AML-193 (cell line): ENCODE measurements at regions not wholly inside any gene's neighbourhood (a gene's known extent, or its start where the extent isn't known, plus 50 kb on each side); places are given as distances from the start of the nearest gene placed in this dataset.
"Not testable (repeated sequence)": the region's sequence is repeated elsewhere in the genome, so short reads cannot be mapped to it uniquely, and the experiment has no call there.

Source experiments
- DNase-seq, 2 experiments: peaks; one replicate each; lab custom pipeline; 2025; lab: John Stamatoyannopoulos, UW

GRCh38 chr2:179385756-179386155 lies 121.1 kb upstream of the SESTD1 start:
- not testable (repeated sequence) for DNase-seq

- no peak for DNase-seq
These were observed 119.3 kb upstream of the SESTD1 start for GRCh38 chr2:179383975-179384374.

- no peak for DNase-seq
These were observed 112.7 kb upstream of the SESTD1 start for GRCh38 chr2:179377296-179377695.

- DNase-seq = no peak
These were observed 112.2 kb upstream of the SESTD1 start for GRCh38 chr2:179376881-179377280.

- no peak for DNase-seq
These were observed 109.2 kb upstream of the SESTD1 start for GRCh38 chr2:179373816-179374215.

- not testable (repeated sequence) for DNase-seq
These were observed 100.9 kb upstream of the SESTD1 start for GRCh38 chr2:179365561-179365960.

GRCh38 chr2:179355881-179356280 lies 91.2 kb upstream of the SESTD1 start:
- DNase-seq = no peak

- no peak for DNase-seq
These were observed 90.3 kb upstream of the SESTD1 start for GRCh38 chr2:179354739-179355537.

GRCh38 chr2:179354296-179354695 lies 89.7 kb upstream of the SESTD1 start:
- no peak for DNase-seq

GRCh38 chr2:179352181-179352580 lies 87.5 kb upstream of the SESTD1 start:
- no peak for DNase-seq

- no peak for DNase-seq
These were observed 86.4 kb upstream of the SESTD1 start for GRCh38 chr2:179351057-179351456.

GRCh38 chr2:179349670-179350303 lies 85.2 kb upstream of the SESTD1 start:
- DNase-seq = peak in 1 of 2 experiments; percentile 7

GRCh38 chr2:179348906-179349305 lies 84.3 kb upstream of the SESTD1 start:
- DNase-seq = no peak

GRCh38 chr2:179344970-179345369 lies 80.3 kb upstream of the SESTD1 start:
- DNase-seq = no peak

- no peak for DNase-seq
These were observed 79.8 kb upstream of the SESTD1 start for GRCh38 chr2:179344280-179344964.

- no peak for DNase-seq
These were observed 79.3 kb upstream of the SESTD1 start for GRCh38 chr2:179343945-179344279.

GRCh38 chr2:179341152-179341866 lies 76.7 kb upstream of the SESTD1 start:
- no peak for DNase-seq

- peak in 1 of 2 experiments; percentile 13 for DNase-seq
These were observed 76.0 kb upstream of the SESTD1 start for GRCh38 chr2:179340678-179341077.

- no peak for DNase-seq
These were observed 74.0 kb upstream of the SESTD1 start for GRCh38 chr2:179338681-179339080.

GRCh38 chr2:179336782-179337534 lies 72.3 kb upstream of the SESTD1 start:
- DNase-seq = no peak

- no peak for DNase-seq
These were observed 71.1 kb upstream of the SESTD1 start for GRCh38 chr2:179335732-179336131.

GRCh38 chr2:179332903-179333302 lies 68.3 kb upstream of the SESTD1 start:
- DNase-seq = no peak
